Naive thymus-derived CD4-positive, alpha-beta T cell (primary cell): ENCODE measurements at regions not wholly inside any gene's neighbourhood (a gene's known extent, or its start where the extent isn't known, plus 50 kb on each side); places are given as distances from the start of the nearest gene placed in this dataset.

Experiments used
- ATAC-seq: fragments of 150-1000 bp; cut with Tn5 transposase; 2 replicates; pipeline ENCODE4 v1.10.0; 2021; ENCODE audit warnings: mild to moderate bottlenecking, moderate library complexity
- CTCF ChIA-PET: fragments of 350-600 bp; sonication (Branson Sonifier 250); formaldehyde crosslinking; loops from one replicate; lab custom pipeline; 2021; ENCODE audit warnings: antibody characterized with exemption; lab: Charles Lee
- POLR2A ChIA-PET: fragments of 350-600 bp; sonication (Branson Sonifier 250); formaldehyde crosslinking; loops from one replicate; lab custom pipeline; 2021; ENCODE audit warnings: antibody characterized with exemption, inconsistent platforms; lab: Charles Lee
- DNase-seq, 9 donors: peaks; one replicate each; pipeline versions ENCODE4 v3.0.0 to v3.0.0-alpha.2; 2020 to 2022; ENCODE audit warnings: mixed read lengths in 1 of 9
- H3K27ac ChIP-seq: one replicate; pipeline ENCODE4 v1.7.0; 2013; ENCODE audit warnings: mild to moderate bottlenecking, low read depth, low read length, moderate library complexity
- H3K27me3 ChIP-seq, 2 donors: one replicate each; pipeline ENCODE4 v1.7.0; 2013; ENCODE audit warnings: low read length in 2 of 2, mild to moderate bottlenecking in 2 of 2, moderate library complexity in 2 of 2; ENCODE audit not compliant: control insufficient read depth in 2 of 2, insufficient read depth in 2 of 2
- H3K36me3 ChIP-seq, 3 experiments: 1 replicate in 2 of 3; 2 replicates in 1 of 3; pipeline ENCODE4 v1.7.0; 2013; ENCODE audit warnings: low read length in 3 of 3, mild to moderate bottlenecking in 3 of 3, moderate library complexity in 1 of 3; ENCODE audit not compliant: insufficient read depth in 3 of 3, control insufficient read depth in 2 of 3
- H3K4me1 ChIP-seq, 2 donors: one replicate each; pipeline ENCODE4 v1.7.0; 2013; ENCODE audit warnings: low read length in 2 of 2, mild to moderate bottlenecking in 2 of 2, moderate library complexity in 1 of 2; ENCODE audit not compliant: control insufficient read depth in 2 of 2, insufficient read depth in 2 of 2
- H3K4me3 ChIP-seq: 2 replicates; pipeline ENCODE4 v1.7.0; 2013; ENCODE audit warnings: mild to moderate bottlenecking, low read length
- H3K9me3 ChIP-seq, 3 experiments: 1 replicate in 2 of 3; 2 replicates in 1 of 3; pipeline ENCODE4 v1.7.0; 2013; ENCODE audit warnings: low read length in 3 of 3; ENCODE audit not compliant: control insufficient read depth in 2 of 3
- H3K27ac Mint-ChIP-seq, 9 donors: one replicate each; pipeline ENCODE4 v1.8.0; 2020 to 2022; ENCODE audit warnings: mixed read lengths in 9 of 9, mild to moderate bottlenecking in 8 of 9, moderate library complexity in 5 of 9, inconsistent platforms in 2 of 9
- H3K27me3 Mint-ChIP-seq, 5 donors: one replicate each; pipeline ENCODE4 v1.8.0; 2021 to 2022; ENCODE audit warnings: mixed read lengths in 5 of 5, mild to moderate bottlenecking in 1 of 5
- H3K36me3 Mint-ChIP-seq, 5 donors: one replicate each; pipeline ENCODE4 v1.8.0; 2020 to 2022; ENCODE audit warnings: mixed read lengths in 5 of 5, mild to moderate bottlenecking in 3 of 5, inconsistent platforms in 1 of 5
- H3K4me1 Mint-ChIP-seq, 7 donors: one replicate each; pipeline ENCODE4 v1.8.0; 2020 to 2022; ENCODE audit warnings: mixed read lengths in 7 of 7, mild to moderate bottlenecking in 3 of 7, inconsistent platforms in 1 of 7
- H3K4me3 Mint-ChIP-seq, 10 donors: one replicate each; pipeline ENCODE4 v1.8.0; 2020 to 2022; ENCODE audit warnings: mild to moderate bottlenecking in 10 of 10, mixed read lengths in 10 of 10, moderate library complexity in 6 of 10, inconsistent platforms in 2 of 10
- H3K9me3 Mint-ChIP-seq, 11 donors: one replicate each; pipeline ENCODE4 v1.8.0; 2020 to 2022; ENCODE audit warnings: mixed read lengths in 11 of 11, mild to moderate bottlenecking in 4 of 11, inconsistent platforms in 1 of 11, moderate library complexity in 1 of 11
- intact Hi-C, 2 donors: fragments of 100-400 bp; cut with micrococcal nuclease; formaldehyde crosslinking; loops; one replicate each; pipeline ENCODE4 v1.15.1; 2023

DNA sequence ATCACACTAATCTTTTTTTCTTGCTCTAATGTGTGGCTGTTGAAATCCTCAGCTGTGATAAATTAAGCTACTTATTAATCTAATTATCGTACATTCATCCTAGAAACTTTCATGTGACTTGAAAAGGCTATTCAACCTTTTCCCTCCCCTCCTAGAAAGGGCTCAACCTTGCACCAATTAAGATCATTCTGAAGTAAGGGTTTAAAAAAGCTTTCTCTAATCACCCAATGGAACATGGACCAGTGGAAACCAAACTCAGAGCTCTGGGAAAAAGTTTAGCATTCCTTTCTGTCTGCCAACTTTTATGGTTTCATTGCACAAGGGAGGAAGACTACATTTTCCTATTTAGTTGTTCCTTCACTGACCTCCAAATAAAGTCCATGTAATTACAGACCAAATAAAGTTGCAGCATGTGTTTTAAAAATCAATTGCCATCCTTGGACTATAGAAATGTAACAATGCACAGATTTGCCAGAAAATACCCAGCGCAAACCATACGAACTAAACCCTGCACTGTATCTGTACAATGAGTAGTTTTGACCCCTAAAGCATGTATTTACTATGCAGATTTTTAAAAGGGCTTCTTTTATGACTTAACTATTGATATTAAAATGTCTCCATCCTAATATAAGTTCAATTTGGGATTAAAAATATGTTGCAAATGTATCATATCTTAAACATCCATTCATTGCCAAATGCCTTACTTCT is 142.6 kb upstream of the OTX2 start:
- DNase-seq, result no peak
- Histone ChIP-seq H3K27ac (no peak overlapping the region), H3K36me3 (no peaks in the 10 kb centered on the region), H3K4me1 (no peaks in the 10 kb centered on the region), H3K4me3 (no peak overlapping the region), H3K9me3 (no peaks in the 10 kb centered on the region), H3K27me3 (peaks cover 0 to 4% of the 10 kb centered on the region in 2 donors)
- ChIA-PET POLR2A (no interaction called here), CTCF (no interaction called here)
- Mint-ChIP-seq H3K36me3 (no peaks in the 10 kb centered on the region), H3K4me3 (no peak overlapping the region), H3K27ac (no peak overlapping the region), H3K9me3 (peaks cover 0 to 3% (median 0%) of the 10 kb centered on the region in 11 donors), H3K27me3 (peaks cover 0 to 32% (median 24%) of the 10 kb centered on the region in 5 donors), H3K4me1 (no peaks in the 10 kb centered on the region)
- no peak for ATAC-seq
- intact Hi-C loops, result no loop called here

GRCh38 chr14:56949828-56950227 is 139.5 kb upstream of the OTX2 start:
- no peak for ATAC-seq
- Mint-ChIP-seq H3K4me3 (no peak overlapping the region), H3K27ac (no peak overlapping the region), H3K4me1 (no peaks in the 10 kb centered on the region), H3K27me3 (peaks cover 0 to 34% (median 27%) of the 10 kb centered on the region in 5 donors), H3K36me3 (peaks cover 0 to 5% (median 0%) of the 10 kb centered on the region in 5 donors), H3K9me3 (peaks cover 0 to 8% (median 0%) of the 10 kb centered on the region in 11 donors)
- no peak overlapping the region for H3K4me3 ChIP-seq
- CTCF ChIA-PET, result no interaction called here
- H3K4me1 ChIP-seq, result no peaks in the 10 kb centered on the region
- no peak for DNase-seq
- H3K27ac ChIP-seq, result no peak overlapping the region
- H3K27me3 ChIP-seq, result peaks cover 0 to 4% of the 10 kb centered on the region in 2 donors
- POLR2A ChIA-PET, result no interaction called here
- no peaks in the 10 kb centered on the region for H3K9me3 ChIP-seq
- intact Hi-C loops, result no loop called here
- H3K36me3 ChIP-seq, result no peaks in the 10 kb centered on the region

DNA sequence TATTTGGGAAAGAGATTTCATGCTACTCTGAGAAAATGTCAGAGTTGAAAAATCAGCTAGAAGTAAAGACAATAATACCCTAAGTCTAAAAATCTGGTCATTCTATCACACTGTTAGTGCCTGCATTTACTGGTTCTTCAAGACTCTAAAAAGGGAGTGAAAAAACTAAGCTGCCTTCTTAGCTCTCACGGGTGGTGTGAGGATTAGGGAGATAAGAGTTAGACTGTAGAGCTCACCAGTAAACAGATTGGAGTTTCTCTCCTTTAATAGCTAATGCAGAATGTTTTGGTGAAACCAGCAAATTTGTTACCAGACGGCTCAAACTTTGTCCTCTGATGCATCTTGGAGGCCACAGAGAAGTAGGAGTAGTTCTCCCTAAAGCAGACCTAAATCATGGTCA is 135.0 kb upstream of the OTX2 start:
- Mint-ChIP-seq H3K36me3 (peaks cover 0 to 5% (median 0%) of the 10 kb centered on the region in 5 donors), H3K27ac (no peak overlapping the region), H3K4me3 (no peak overlapping the region), H3K9me3 (peaks cover 0 to 24% (median 10%) of the 10 kb centered on the region in 11 donors), H3K4me1 (no peaks in the 10 kb centered on the region), H3K27me3 (peaks cover 0 to 43% (median 37%) of the 10 kb centered on the region in 5 donors)
- no peak for DNase-seq
- no peak overlapping the region for H3K27ac ChIP-seq
- H3K4me3 ChIP-seq, result no peak overlapping the region
- ChIA-PET POLR2A (no interaction called here), CTCF (no interaction called here)
- H3K27me3 ChIP-seq, result no peaks in the 10 kb centered on the region
- H3K4me1 ChIP-seq, result no peaks in the 10 kb centered on the region
- intact Hi-C loops, result no loop called here
- ATAC-seq, result no peak
- no peaks in the 10 kb centered on the region for H3K9me3 ChIP-seq
- no peaks in the 10 kb centered on the region for H3K36me3 ChIP-seq

DNA sequence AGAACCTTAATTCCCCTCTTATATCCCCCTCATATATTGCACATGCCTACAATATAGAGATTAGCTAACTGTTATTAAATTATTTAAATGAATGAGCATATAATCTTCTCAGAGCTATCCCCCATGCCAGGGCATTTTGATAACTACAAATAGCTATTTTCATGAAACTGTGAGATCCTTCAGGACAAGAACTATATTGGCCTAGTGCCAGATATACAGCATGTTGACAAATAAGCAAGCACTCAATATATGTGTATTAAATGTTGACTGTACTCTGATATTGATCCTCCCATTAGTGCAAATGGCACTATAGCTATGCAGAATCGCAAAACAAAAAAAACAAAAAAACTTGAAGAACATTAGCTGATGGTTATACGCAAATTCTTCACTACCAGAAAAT is 134.1 kb upstream of the OTX2 start:
- intact Hi-C loops, result no loop called here
- no peaks in the 10 kb centered on the region for H3K4me1 Mint-ChIP-seq
- H3K27me3 ChIP-seq, result no peaks in the 10 kb centered on the region
- no peaks in the 10 kb centered on the region for H3K36me3 ChIP-seq
- H3K36me3 Mint-ChIP-seq, result peaks cover 0 to 5% (median 0%) of the 10 kb centered on the region in 5 donors
- no peak overlapping the region for H3K4me3 Mint-ChIP-seq
- DNase-seq (no peak), ATAC-seq (no peak)
- no peaks in the 10 kb centered on the region for H3K9me3 ChIP-seq
- no peak overlapping the region for H3K4me3 ChIP-seq
- no peak overlapping the region for H3K27ac Mint-ChIP-seq
- H3K4me1 ChIP-seq, result no peaks in the 10 kb centered on the region
- H3K27me3 Mint-ChIP-seq, result peaks cover 0 to 39% (median 37%) of the 10 kb centered on the region in 5 donors
- ChIA-PET CTCF (no interaction called here), POLR2A (no interaction called here)
- H3K9me3 Mint-ChIP-seq, result peaks cover 0 to 31% (median 10%) of the 10 kb centered on the region in 11 donors
- no peak overlapping the region for H3K27ac ChIP-seq

DNA sequence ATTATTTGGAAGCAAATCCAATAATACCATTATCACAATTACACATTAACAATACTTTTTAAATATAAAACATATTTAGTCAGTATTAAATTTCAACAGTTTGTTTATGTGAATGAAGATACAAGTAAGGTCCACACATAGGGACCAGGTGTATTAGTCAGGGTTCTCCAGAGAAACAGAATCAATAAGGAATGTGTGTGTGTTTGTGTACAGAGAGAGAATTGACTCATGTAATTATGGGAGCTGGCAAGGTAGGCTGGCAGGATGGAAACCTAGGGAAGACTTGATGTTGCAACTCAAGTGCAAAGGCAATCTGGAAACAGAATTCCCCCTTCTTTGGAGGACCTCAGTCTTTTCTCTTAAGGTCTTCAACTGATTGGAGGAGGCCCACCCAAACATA is 123.2 kb upstream of the OTX2 start:
- Histone ChIP-seq H3K4me1 (no peaks in the 10 kb centered on the region), H3K27ac (no peak overlapping the region), H3K36me3 (no peaks in the 10 kb centered on the region), H3K9me3 (no peaks in the 10 kb centered on the region), H3K27me3 (no peaks in the 10 kb centered on the region), H3K4me3 (no peak overlapping the region)
- ATAC-seq (no peak), DNase-seq (no peak)
- H3K36me3 Mint-ChIP-seq, result no peaks in the 10 kb centered on the region
- H3K4me3 Mint-ChIP-seq, result no peak overlapping the region
- no peak overlapping the region for H3K27ac Mint-ChIP-seq
- ChIA-PET CTCF (no interaction called here), POLR2A (no interaction called here)
- H3K9me3 Mint-ChIP-seq, result peaks cover 0 to 7% (median 2%) of the 10 kb centered on the region in 11 donors
- intact Hi-C loops, result no loop called here
- no peaks in the 10 kb centered on the region for H3K4me1 Mint-ChIP-seq
- H3K27me3 Mint-ChIP-seq, result peaks cover 0 to 11% (median under 1%) of the 10 kb centered on the region in 5 donors

- Mint-ChIP-seq H3K4me3 (no peak overlapping the region), H3K27ac (no peak overlapping the region), H3K4me1 (no peaks in the 10 kb centered on the region), H3K9me3 (peaks cover 0 to 10% (median 3%) of the 10 kb centered on the region in 11 donors), H3K36me3 (no peaks in the 10 kb centered on the region), H3K27me3 (peaks cover 0 to 10% (median 6%) of the 10 kb centered on the region in 5 donors)
- ChIA-PET POLR2A (no interaction called here), CTCF (no interaction called here)
- ATAC-seq (no peak), DNase-seq (no peak)
- H3K27ac ChIP-seq, result no peak overlapping the region
- no peaks in the 10 kb centered on the region for H3K27me3 ChIP-seq
- H3K9me3 ChIP-seq, result peaks cover 0 to 6% (median 0%) of the 10 kb centered on the region in 3 experiments
- no peaks in the 10 kb centered on the region for H3K36me3 ChIP-seq
- intact Hi-C loops, result no loop called here
- no peak overlapping the region for H3K4me3 ChIP-seq
- no peaks in the 10 kb centered on the region for H3K4me1 ChIP-seq
Measured at GRCh38 chr14:56918849-56919574, 108.7 kb upstream of the OTX2 start.
